Cardiac fibroblast (primary cell): ENCODE measurements at regions not wholly inside any gene's neighbourhood (a gene's known extent, or its start where the extent isn't known, plus 50 kb on each side); places are given as distances from the start of the nearest gene placed in this dataset.
A peak's percentile ranks its signal among the peaks of the same experiment; 100 is the strongest.

Experiments
- DNase-seq, 2 donors: peaks; one replicate each; pipeline versions ENCODE4 v3.0.0 to v3.0.0-alpha.2; 2010; ENCODE audit warnings: low read depth in 2 of 2
- H3K4me3 ChIP-seq, 2 donors: replicated peaks in 1 of 2; 1 replicate in 1 of 2; 2 replicates in 1 of 2; pipeline ENCODE4 v1.5.1; 2011; ENCODE audit warnings: low read depth in 2 of 2, low read length in 2 of 2, mild to moderate bottlenecking in 2 of 2, moderate library complexity in 1 of 2
- TF ChIP-seq, protein P1 (sequence below): IDR thresholded peaks from one replicate; pipeline ENCODE4 v1.5.1; 2011; ENCODE audit warnings: low read depth, mild to moderate bottlenecking, low read length, inconsistent platforms

DNA sequence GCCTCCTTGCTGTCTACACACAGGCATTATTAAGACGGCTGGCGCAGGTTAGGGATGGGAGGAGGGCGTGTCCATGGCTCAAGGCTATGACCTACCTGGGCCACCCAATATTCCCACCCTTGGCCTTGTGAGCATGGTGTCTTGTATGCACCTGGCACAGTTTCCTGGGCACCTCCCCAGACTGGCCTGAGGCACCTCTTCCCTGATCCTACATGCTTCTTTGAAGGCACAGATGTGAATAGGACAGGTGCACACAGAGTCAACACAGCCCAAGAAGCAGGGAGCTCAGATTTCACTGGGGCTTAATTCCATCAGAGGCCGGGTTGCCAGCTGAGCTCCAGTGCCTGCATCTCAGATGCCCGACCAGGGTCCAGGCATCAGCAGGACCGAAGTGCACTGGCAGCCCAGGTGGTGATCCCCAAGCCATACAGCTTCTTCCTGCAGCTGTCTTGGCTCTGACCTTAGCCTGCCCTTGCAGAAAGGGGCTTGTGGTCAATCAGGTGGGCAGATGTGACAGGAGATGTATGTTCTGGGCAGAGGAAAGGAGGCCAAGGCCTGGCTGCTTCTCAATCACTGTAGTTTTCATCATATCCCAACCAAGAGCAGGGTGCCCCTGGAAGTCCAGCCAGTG, 287.7 kb downstream of the CLIC5 start:
- TF ChIP-seq, protein P1, sequence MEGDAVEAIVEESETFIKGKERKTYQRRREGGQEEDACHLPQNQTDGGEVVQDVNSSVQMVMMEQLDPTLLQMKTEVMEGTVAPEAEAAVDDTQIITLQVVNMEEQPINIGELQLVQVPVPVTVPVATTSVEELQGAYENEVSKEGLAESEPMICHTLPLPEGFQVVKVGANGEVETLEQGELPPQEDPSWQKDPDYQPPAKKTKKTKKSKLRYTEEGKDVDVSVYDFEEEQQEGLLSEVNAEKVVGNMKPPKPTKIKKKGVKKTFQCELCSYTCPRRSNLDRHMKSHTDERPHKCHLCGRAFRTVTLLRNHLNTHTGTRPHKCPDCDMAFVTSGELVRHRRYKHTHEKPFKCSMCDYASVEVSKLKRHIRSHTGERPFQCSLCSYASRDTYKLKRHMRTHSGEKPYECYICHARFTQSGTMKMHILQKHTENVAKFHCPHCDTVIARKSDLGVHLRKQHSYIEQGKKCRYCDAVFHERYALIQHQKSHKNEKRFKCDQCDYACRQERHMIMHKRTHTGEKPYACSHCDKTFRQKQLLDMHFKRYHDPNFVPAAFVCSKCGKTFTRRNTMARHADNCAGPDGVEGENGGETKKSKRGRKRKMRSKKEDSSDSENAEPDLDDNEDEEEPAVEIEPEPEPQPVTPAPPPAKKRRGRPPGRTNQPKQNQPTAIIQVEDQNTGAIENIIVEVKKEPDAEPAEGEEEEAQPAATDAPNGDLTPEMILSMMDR, result no peak
- no peak for DNase-seq
- H3K4me3 ChIP-seq, result no peak overlapping the region

DNA sequence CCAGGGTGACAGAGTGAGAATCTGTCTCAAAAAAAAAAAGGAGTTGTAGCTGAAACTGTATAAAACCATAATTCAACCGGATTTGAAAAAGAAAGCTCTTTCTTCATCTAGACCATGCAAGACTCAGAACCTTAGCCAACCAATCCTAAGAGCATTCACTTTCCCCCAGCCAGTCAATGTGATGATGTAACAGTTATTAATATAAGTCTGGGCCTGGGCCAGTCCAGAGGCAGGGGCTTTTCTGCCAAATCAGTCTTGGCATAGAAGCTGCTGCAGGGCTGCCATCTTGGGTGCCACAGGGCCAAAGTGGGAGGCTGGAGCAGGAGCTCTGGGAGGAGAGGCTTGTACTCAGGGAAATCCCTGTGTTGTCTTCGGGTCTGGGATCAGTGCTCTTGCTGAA, 288.4 kb downstream of the CLIC5 start:
- no peak for DNase-seq
- no peak overlapping the region for H3K4me3 ChIP-seq
- TF ChIP-seq, protein P1, result no peak

DNA sequence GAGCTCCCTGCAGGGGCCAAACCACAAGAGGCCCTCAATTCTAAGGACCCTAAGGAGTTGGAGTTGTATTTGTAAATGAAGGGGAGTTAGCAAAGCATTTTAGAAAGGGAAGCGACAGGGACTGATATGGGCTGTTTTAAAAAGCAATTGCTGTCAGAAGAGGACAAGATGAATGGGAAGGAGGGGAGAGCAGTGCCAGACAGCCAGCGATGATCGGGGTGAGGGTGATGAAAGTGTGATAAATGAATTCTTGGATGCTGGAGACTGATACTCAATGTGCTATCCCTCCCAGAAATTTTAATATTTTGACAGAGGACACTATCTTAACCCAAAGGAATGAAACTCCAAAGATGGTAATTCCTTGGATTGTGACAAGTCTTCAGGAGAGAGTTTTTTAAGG, 289.2 kb downstream of the CLIC5 start:
- no peak for DNase-seq

DNA sequence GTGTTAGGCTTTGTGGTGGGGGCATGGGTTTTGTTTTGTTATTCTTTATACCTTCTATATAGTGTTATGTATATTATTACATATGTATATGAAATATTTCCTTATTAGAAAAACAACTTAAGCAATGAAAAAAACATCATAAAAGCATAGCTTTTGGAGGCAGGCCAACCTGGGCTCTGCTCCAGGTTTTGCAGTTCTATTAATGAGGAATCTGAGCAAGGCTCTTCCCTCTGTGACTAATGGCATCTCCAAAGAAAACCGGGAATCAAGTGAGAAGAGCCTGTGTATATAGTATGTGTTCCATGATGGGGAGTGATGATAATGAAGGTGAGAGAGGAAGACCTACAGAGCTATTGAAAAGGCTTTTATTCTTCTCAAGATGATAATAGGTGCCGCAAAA, 291.1 kb downstream of the CLIC5 start:
- TF ChIP-seq, protein P1, result no peak
- peak; percentile 86 to 89 for DNase-seq
- no peak overlapping the region for H3K4me3 ChIP-seq

More for the DNA sequence above, 289.2 kb downstream of the CLIC5 start:
- H3K4me3 ChIP-seq, result no peak overlapping the region
- TF ChIP-seq, protein P1, result no peak

DNA sequence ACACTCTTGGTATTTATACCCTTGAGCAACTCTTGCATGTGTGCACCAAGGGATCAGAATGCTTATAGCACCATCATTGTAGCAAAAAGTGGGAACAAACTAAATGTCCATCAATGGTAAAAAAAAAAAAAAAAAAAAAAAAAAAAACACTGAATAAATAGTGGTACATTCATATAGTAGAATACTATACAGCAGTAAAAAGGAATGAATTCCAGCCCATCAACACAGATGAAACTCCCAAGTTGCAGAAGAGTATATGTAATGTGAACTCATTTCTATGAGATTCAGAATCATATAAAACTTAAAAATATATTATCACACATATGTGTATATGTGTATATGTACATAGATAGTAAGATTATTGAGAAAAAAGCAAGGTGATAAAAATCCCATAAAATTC, 291.6 kb downstream of the CLIC5 start:
- no peak overlapping the region for H3K4me3 ChIP-seq
- TF ChIP-seq, protein P1, result no peak
- no peak for DNase-seq

DNA sequence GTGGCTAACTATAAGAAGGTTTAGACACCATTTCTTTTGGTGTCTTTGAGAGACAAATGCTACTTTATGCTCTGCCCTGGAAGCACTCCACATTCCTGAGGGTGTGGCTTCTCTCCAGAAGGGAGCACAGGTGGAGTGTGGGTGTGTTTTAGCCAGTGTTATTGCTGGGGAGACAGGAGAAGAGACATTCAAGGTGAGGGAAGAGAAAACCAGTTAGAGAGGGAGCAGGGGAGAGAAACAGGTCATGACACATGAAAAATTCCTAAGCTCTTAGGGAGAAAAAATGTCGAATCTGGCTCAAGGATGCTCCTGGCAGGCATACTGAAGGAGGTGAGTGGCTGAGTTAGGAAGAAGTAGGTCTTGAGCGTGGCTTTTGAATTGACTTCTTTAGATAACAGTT, 292.8 kb downstream of the CLIC5 start:
- no peak overlapping the region for H3K4me3 ChIP-seq
- TF ChIP-seq, protein P1, result no peak
- DNase-seq, result no peak

DNA sequence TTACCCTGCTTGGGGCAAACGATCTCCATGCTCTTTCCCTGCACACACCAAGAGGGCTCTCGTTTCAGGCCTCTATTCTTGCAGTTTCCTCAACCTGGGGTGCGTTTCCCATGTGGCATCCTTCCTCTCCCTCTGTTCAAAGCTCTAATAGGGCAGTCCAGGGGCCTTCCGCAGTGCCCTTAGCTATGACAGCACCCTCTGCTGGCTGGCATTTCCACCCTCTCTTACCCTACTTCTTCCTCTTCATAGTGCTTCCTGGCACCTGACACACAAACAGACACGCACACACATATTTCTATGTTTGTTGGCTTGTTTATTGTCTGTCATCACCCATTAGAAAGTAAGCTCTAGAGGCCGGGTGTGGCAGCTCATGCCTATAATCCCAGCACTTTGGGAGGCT, 294.0 kb downstream of the CLIC5 start:
- no peak for DNase-seq
- no peak overlapping the region for H3K4me3 ChIP-seq
- TF ChIP-seq, protein P1, result no peak
